ENCODE measurements at regions not wholly inside any gene's neighbourhood (a gene's known extent, or its start where the extent isn't known, plus 50 kb on each side); places are given as distances from the start of the nearest gene placed in this dataset.

- Histone ChIP-seq H3K27ac (ENCODE audit: low read depth, low read length) (no peak overlapping the region), H3K9me3 (ENCODE audit: insufficient read depth, low read length) (no peaks in the 10 kb centered on the region), H3K27me3 (ENCODE audit: low read length) (no peaks in the 10 kb centered on the region), H4K20me1 (ENCODE audit: low read depth, low read length) (no peaks in the 10 kb centered on the region), H2AFZ (ENCODE audit: low read depth, low read length, severe bottlenecking) (no peak overlapping the region), H3K9ac (ENCODE audit: low read length) (no peak overlapping the region), H3K79me2 (ENCODE audit: insufficient read depth, low read length) (no peaks in the 10 kb centered on the region), H3K4me2 (ENCODE audit: low read depth, low read length, poor library complexity, severe bottlenecking) (no peak overlapping the region), H3K4me3 (ENCODE audit: insufficient read depth, low read length, poor library complexity, severe bottlenecking) (no peak overlapping the region), H3K9me2 (replicated peaks; ENCODE audit: insufficient read depth, low read length) (no peaks in the 10 kb centered on the region), H3F3A (ENCODE audit: insufficient read depth) (no peaks in the 10 kb centered on the region), H3K36me3 (ENCODE audit: low read length) (no peaks in the 10 kb centered on the region)
- TF ChIP-seq CTCF (IDR thresholded peaks at IDR 0.05; ENCODE audit: insufficient read depth, low read length, poor library complexity, severe bottlenecking) = no peak
- no peak for TF ChIP-seq EZH2phosphoT487 (conservative IDR thresholded peaks at IDR 0.05; ENCODE audit: low read length)
Observed at GRCh38 chr1:37143800-37144199, 109.5 kb upstream of the GRIK3 start.

GRCh38 chr1:37146071-37146470 is 111.8 kb upstream of the GRIK3 start:
- H3K27ac ChIP-seq (ENCODE audit: low read depth, low read length) = no peak overlapping the region
- no peak overlapping the region for H2AFZ ChIP-seq (ENCODE audit: low read depth, low read length, severe bottlenecking)
- no peak for TF ChIP-seq EZH2phosphoT487 (conservative IDR thresholded peaks at IDR 0.05; ENCODE audit: low read length)
- no peak for TF ChIP-seq CTCF (IDR thresholded peaks at IDR 0.05; ENCODE audit: insufficient read depth, low read length, poor library complexity, severe bottlenecking)
- no peak overlapping the region for H3K4me3 ChIP-seq (ENCODE audit: insufficient read depth, low read length, poor library complexity, severe bottlenecking)
- H3F3A ChIP-seq (ENCODE audit: insufficient read depth) = no peaks in the 10 kb centered on the region
- no peaks in the 10 kb centered on the region for H3K79me2 ChIP-seq (ENCODE audit: insufficient read depth, low read length)
- no peak overlapping the region for H3K4me2 ChIP-seq (ENCODE audit: low read depth, low read length, poor library complexity, severe bottlenecking)
- no peaks in the 10 kb centered on the region for H4K20me1 ChIP-seq (ENCODE audit: low read depth, low read length)
- no peaks in the 10 kb centered on the region for H3K9me3 ChIP-seq (ENCODE audit: insufficient read depth, low read length)
- H3K9ac ChIP-seq (ENCODE audit: low read length) = no peak overlapping the region
- no peaks in the 10 kb centered on the region for H3K27me3 ChIP-seq (ENCODE audit: low read length)
- H3K36me3 ChIP-seq (ENCODE audit: low read length) = no peaks in the 10 kb centered on the region
- no peaks in the 10 kb centered on the region for H3K9me2 ChIP-seq (replicated peaks; ENCODE audit: insufficient read depth, low read length)

- Histone ChIP-seq H3K36me3 (ENCODE audit: low read length) (no peaks in the 10 kb centered on the region), H3K4me3 (ENCODE audit: insufficient read depth, low read length, poor library complexity, severe bottlenecking) (no peak overlapping the region), H3K4me2 (ENCODE audit: low read depth, low read length, poor library complexity, severe bottlenecking) (no peak overlapping the region), H4K20me1 (ENCODE audit: low read depth, low read length) (no peaks in the 10 kb centered on the region), H3K79me2 (ENCODE audit: insufficient read depth, low read length) (no peaks in the 10 kb centered on the region), H3K9me2 (replicated peaks; ENCODE audit: insufficient read depth, low read length) (no peaks in the 10 kb centered on the region), H3K9ac (ENCODE audit: low read length) (no peak overlapping the region), H3K27ac (ENCODE audit: low read depth, low read length) (no peak overlapping the region), H3K9me3 (ENCODE audit: insufficient read depth, low read length) (no peaks in the 10 kb centered on the region), H3F3A (ENCODE audit: insufficient read depth) (no peaks in the 10 kb centered on the region), H3K27me3 (ENCODE audit: low read length) (no peaks in the 10 kb centered on the region), H2AFZ (ENCODE audit: low read depth, low read length, severe bottlenecking) (no peak overlapping the region)
- TF ChIP-seq CTCF (IDR thresholded peaks at IDR 0.05; ENCODE audit: insufficient read depth, low read length, poor library complexity, severe bottlenecking) = no peak
- no peak for TF ChIP-seq EZH2phosphoT487 (conservative IDR thresholded peaks at IDR 0.05; ENCODE audit: low read length)
Observed at GRCh38 chr1:37147392-37147831, 113.1 kb upstream of the GRIK3 start.

Measured in SU-DHL-6 (cell line).